SU-DHL-6 (cell line): ENCODE measurements at regions not wholly inside any gene's neighbourhood (a gene's known extent, or its start where the extent isn't known, plus 50 kb on each side); places are given as distances from the start of the nearest gene placed in this dataset.

Experiments used
- H2AFZ ChIP-seq: fragments of 200-600 bp; sonication (generic); 2 replicates; pipeline ENCODE4 v1.6.1; 2014; ENCODE audit warnings: low read depth, mild to moderate bottlenecking, moderate library complexity, mixed read lengths, antibody characterized with exemption, low read length; ENCODE audit not compliant: severe bottlenecking
- H3F3A ChIP-seq: fragments of 200-600 bp; shearing (Covaris generic); 2 replicates; pipeline ENCODE4 v1.6.0; 2016; ENCODE audit warnings: antibody characterized with exemption, mild to moderate bottlenecking; ENCODE audit not compliant: insufficient read depth
- H3K27ac ChIP-seq: fragments of 200-600 bp; sonication (generic); 2 replicates; pipeline ENCODE4 v1.5.1; 2016; ENCODE audit warnings: low read depth, mild to moderate bottlenecking, low read length, moderate library complexity, mixed read lengths
- H3K27me3 ChIP-seq: fragments of 200-600 bp; sonication (generic), shearing (Covaris generic); 2 replicates; pipeline ENCODE4 v1.6.0; 2014; ENCODE audit warnings: mild to moderate bottlenecking, low read length
- H3K36me3 ChIP-seq: fragments of 200-600 bp; sonication (generic); 2 replicates; pipeline ENCODE4 v1.6.1; 2014; ENCODE audit warnings: mild to moderate bottlenecking, low read length, mixed read lengths
- H3K4me2 ChIP-seq: fragments of 300-600, 200-600 bp; shearing (Covaris generic), sonication (generic); 2 replicates; pipeline ENCODE4 v1.6.0; 2014; ENCODE audit warnings: low read length, low read depth, mild to moderate bottlenecking; ENCODE audit not compliant: poor library complexity, severe bottlenecking
- H3K4me3 ChIP-seq: fragments of 200-600 bp; sonication (generic); 2 replicates; pipeline ENCODE4 v1.5.1; 2014; ENCODE audit warnings: antibody characterized with exemption, low read length, mild to moderate bottlenecking, mixed read lengths; ENCODE audit not compliant: insufficient read depth, poor library complexity, severe bottlenecking
- H3K79me2 ChIP-seq: fragments of 200-600 bp; sonication (generic); 2 replicates; pipeline ENCODE4 v1.6.1; 2014; ENCODE audit warnings: mild to moderate bottlenecking, low read length, moderate library complexity; ENCODE audit not compliant: insufficient read depth
- H3K9ac ChIP-seq: fragments of 200-600 bp; sonication (generic); 2 replicates; pipeline ENCODE4 v1.7.0; 2014; ENCODE audit warnings: mild to moderate bottlenecking, low read length
- H3K9me2 ChIP-seq: fragments of 200-600 bp; sonication (generic); replicated peaks from 2 replicates; pipeline ENCODE4 v1.6.1; 2014; ENCODE audit warnings: low read length; ENCODE audit not compliant: insufficient read depth
- H3K9me3 ChIP-seq: fragments of 200-600 bp; sonication (generic); 2 replicates; pipeline ENCODE4 v1.6.1; 2014; ENCODE audit warnings: low read length, mixed read lengths; ENCODE audit not compliant: insufficient read depth
- H4K20me1 ChIP-seq: fragments of 200-600 bp; sonication (generic); 2 replicates; pipeline ENCODE4 v1.6.1; 2014; ENCODE audit warnings: low read depth, mild to moderate bottlenecking, antibody characterized with exemption, low read length, moderate library complexity, mixed read lengths
- CTCF ChIP-seq: fragments of 200-600 bp; sonication (generic); IDR thresholded peaks from one replicate; pipeline ENCODE4 v1.5.1; 2017; ENCODE audit warnings: antibody characterized with exemption, mild to moderate bottlenecking, low read length, moderate library complexity; ENCODE audit not compliant: insufficient read depth, poor library complexity, severe bottlenecking
- EZH2phosphoT487 ChIP-seq: fragments of 200-600 bp; sonication (generic), shearing (Covaris generic); conservative IDR thresholded peaks from 2 replicates; pipeline ENCODE4 v1.6.1; 2018; ENCODE audit warnings: mild to moderate bottlenecking, antibody characterized with exemption, low read length, moderate library complexity, mixed read lengths

- Histone ChIP-seq H3K4me3 (no peak overlapping the region), H2AFZ (no peak overlapping the region), H3K9me3 (no peaks in the 10 kb centered on the region)
Measured at GRCh38 chr6:77326029-77326428, 137.3 kb downstream of the HTR1B start.

GRCh38 chr6:77324866-77325265 is 138.4 kb downstream of the HTR1B start:
- Histone ChIP-seq H3K4me3 (no peak overlapping the region), H3K4me2 (no peak overlapping the region), H3K27me3 (no peaks in the 10 kb centered on the region), H3K9ac (no peak overlapping the region), H3F3A (no peaks in the 10 kb centered on the region), H3K9me3 (no peaks in the 10 kb centered on the region), H4K20me1 (no peaks in the 10 kb centered on the region), H3K27ac (no peak overlapping the region), H3K9me2 (no peaks in the 10 kb centered on the region), H3K36me3 (no peaks in the 10 kb centered on the region), H3K79me2 (no peaks in the 10 kb centered on the region), H2AFZ (no peak overlapping the region)
- no peak for TF ChIP-seq EZH2phosphoT487
- no peak for TF ChIP-seq CTCF

More at GRCh38 chr6:77326029-77326428, 137.3 kb downstream of the HTR1B start:
- H3K27ac ChIP-seq, result no peak overlapping the region
- H3F3A ChIP-seq, result no peaks in the 10 kb centered on the region
- H3K4me2 ChIP-seq, result no peak overlapping the region
- no peaks in the 10 kb centered on the region for H3K9me2 ChIP-seq
- H4K20me1 ChIP-seq, result no peaks in the 10 kb centered on the region
- no peak overlapping the region for H3K9ac ChIP-seq
- no peaks in the 10 kb centered on the region for H3K27me3 ChIP-seq
- no peaks in the 10 kb centered on the region for H3K79me2 ChIP-seq
- TF ChIP-seq EZH2phosphoT487, result no peak
- no peak for TF ChIP-seq CTCF
- no peaks in the 10 kb centered on the region for H3K36me3 ChIP-seq

- no peak overlapping the region for H3K4me2 ChIP-seq
- no peaks in the 10 kb centered on the region for H3K9me3 ChIP-seq
- TF ChIP-seq EZH2phosphoT487 (no peak), CTCF (no peak)
- H3K27ac ChIP-seq, result no peak overlapping the region
- H3K4me3 ChIP-seq, result no peak overlapping the region
- H3K79me2 ChIP-seq, result no peaks in the 10 kb centered on the region
- no peak overlapping the region for H2AFZ ChIP-seq
- no peaks in the 10 kb centered on the region for H3K27me3 ChIP-seq
- H3K9me2 ChIP-seq, result no peaks in the 10 kb centered on the region
- no peaks in the 10 kb centered on the region for H3F3A ChIP-seq
- no peaks in the 10 kb centered on the region for H4K20me1 ChIP-seq
- H3K9ac ChIP-seq, result no peak overlapping the region
- no peaks in the 10 kb centered on the region for H3K36me3 ChIP-seq
Measured at GRCh38 chr6:77322604-77323003, 140.7 kb downstream of the HTR1B start.
